GM23338 (cell line): ENCODE measurements at regions not wholly inside any gene's neighbourhood (a gene's known extent, or its start where the extent isn't known, plus 50 kb on each side); places are given as distances from the start of the nearest gene placed in this dataset.

Experiments
- ATAC-seq: fragments of 200-7000 bp; cut with Tn5 transposase; 3 replicates; pipeline ENCODE4 v1.9.1; 2020
- DNase-seq: peaks from one replicate; pipeline ENCODE4 v3.0.0-alpha.2; 2015; ENCODE audit warnings: low spot score
- H2AFZ ChIP-seq: fragments of 200-600 bp; sonication (generic); 2 replicates; pipeline ENCODE4 v1.8.0; 2016; ENCODE audit warnings: antibody characterized with exemption, mild to moderate bottlenecking, moderate library complexity
- H3F3A ChIP-seq: fragments of 200-600 bp; sonication (generic); replicated peaks from 2 replicates; pipeline ENCODE4 v1.8.0; 2017; ENCODE audit warnings: antibody characterized with exemption, mixed run types, low read depth
- H3K27ac ChIP-seq: fragments of 200-600 bp; sonication (generic); 2 replicates; pipeline ENCODE4 v1.6.1; 2016; ENCODE audit warnings: low read depth
- H3K27me3 ChIP-seq: fragments of 200-600 bp; sonication (generic); 2 replicates; pipeline ENCODE4 v1.8.0; 2016; ENCODE audit warnings: mild to moderate bottlenecking, mixed run types, moderate library complexity; ENCODE audit not compliant: insufficient read depth
- H3K36me3 ChIP-seq: fragments of 200-600 bp; sonication (generic); 2 replicates; pipeline ENCODE4 v1.8.0; 2016; ENCODE audit warnings: mild to moderate bottlenecking; ENCODE audit not compliant: insufficient read depth
- H3K4me1 ChIP-seq: fragments of 200-600 bp; sonication (generic); 2 replicates; pipeline ENCODE4 v1.8.0; 2016; ENCODE audit warnings: mild to moderate bottlenecking, moderate library complexity; ENCODE audit not compliant: insufficient read depth
- H3K4me2 ChIP-seq: fragments of 200-600 bp; sonication (generic); 2 replicates; pipeline ENCODE4 v1.7.1; 2017; ENCODE audit warnings: mixed run types
- H3K4me3 ChIP-seq: fragments of 200-600 bp; sonication (generic); 2 replicates; pipeline ENCODE4 v1.6.1; 2016; ENCODE audit warnings: mixed run types
- H3K79me2 ChIP-seq: fragments of 200-600 bp; sonication (generic); replicated peaks from 2 replicates; pipeline ENCODE4 v1.8.0; 2017; ENCODE audit warnings: mild to moderate bottlenecking; ENCODE audit not compliant: insufficient read depth
- H3K9me2 ChIP-seq: fragments of 200-600 bp; sonication (generic); 2 replicates; pipeline ENCODE4 v1.8.0; 2017; ENCODE audit not compliant: insufficient read depth
- H4K20me1 ChIP-seq: fragments of 200-600 bp; sonication (generic); replicated peaks from 2 replicates; pipeline ENCODE4 v1.8.0; 2017; ENCODE audit warnings: mild to moderate bottlenecking; ENCODE audit not compliant: insufficient read depth
- H3K27ac Mint-ChIP-seq: 2 replicates; pipeline ENCODE4 v1.8.0; 2020; ENCODE audit warnings: inconsistent platforms, mild to moderate bottlenecking, moderate library complexity, mixed read lengths
- H3K27me3 Mint-ChIP-seq: 3 replicates; pipeline ENCODE4 v1.8.0; 2022; ENCODE audit warnings: low read depth, mild to moderate bottlenecking, moderate library complexity, mixed read lengths, inconsistent platforms; ENCODE audit not compliant: insufficient read depth, poor library complexity
- H3K36me3 Mint-ChIP-seq: 3 replicates; pipeline ENCODE4 v1.8.0; 2021; ENCODE audit warnings: low read depth, mild to moderate bottlenecking, inconsistent platforms, moderate library complexity, mixed read lengths
- H3K4me1 Mint-ChIP-seq: 3 replicates; pipeline ENCODE4 v1.8.0; 2020; ENCODE audit warnings: mild to moderate bottlenecking, inconsistent platforms, mixed read lengths
- H3K4me3 Mint-ChIP-seq: 3 replicates; pipeline ENCODE4 v1.8.0; 2021; ENCODE audit warnings: moderate library complexity, mild to moderate bottlenecking, inconsistent platforms, mixed read lengths
- H3K9me3 Mint-ChIP-seq: 3 replicates; pipeline ENCODE4 v1.8.0; 2020; ENCODE audit warnings: moderate library complexity, mild to moderate bottlenecking, inconsistent platforms, mixed read lengths
- CREB1 ChIP-seq: fragments of 250-450 bp; sonication (Bioruptor Pico); IDR thresholded peaks from 2 replicates; pipeline ENCODE4 v1.5.0; 2020; ENCODE audit warnings: low read depth, mild to moderate bottlenecking, moderate library complexity
- EZH2 ChIP-seq: fragments of 200-600 bp; sonication (generic); IDR thresholded peaks from one replicate; pipeline ENCODE4 v1.8.0; 2017; ENCODE audit warnings: antibody characterized with exemption, mild to moderate bottlenecking, low read depth; ENCODE audit not compliant: unreplicated experiment
- EZH2phosphoT487 ChIP-seq: fragments of 200-600 bp; sonication (generic); IDR thresholded peaks from one replicate; pipeline ENCODE4 v1.8.1; 2018; ENCODE audit warnings: antibody characterized with exemption; ENCODE audit not compliant: unreplicated experiment
- JUNB ChIP-seq: IDR thresholded peaks from one replicate; pipeline ENCODE4 v1.6.1; 2016; ENCODE audit warnings: antibody characterized with exemption; ENCODE audit not compliant: unreplicated experiment
- NANOG ChIP-seq: IDR thresholded peaks from 2 replicates; pipeline ENCODE4 v1.6.1; 2016; ENCODE audit warnings: antibody characterized with exemption, borderline replicate concordance
- POLR2AphosphoS5 ChIP-seq: IDR thresholded peaks from 2 replicates; pipeline ENCODE4 v1.6.1; 2016; ENCODE audit warnings: antibody characterized with exemption, low read depth
- STAT1 ChIP-seq: IDR thresholded peaks from one replicate; pipeline ENCODE4 v1.6.1; 2016; ENCODE audit warnings: antibody characterized with exemption; ENCODE audit not compliant: unreplicated experiment
- ZNF114 ChIP-seq: fragments of 250-450 bp; sonication (Bioruptor Pico); IDR thresholded peaks from 2 replicates; pipeline ENCODE4 v1.5.0; 2020; ENCODE audit warnings: mild to moderate bottlenecking, moderate library complexity
- ZNF331 ChIP-seq: fragments of 250-450 bp; sonication (Bioruptor Pico); IDR thresholded peaks from 2 replicates; pipeline ENCODE4 v1.5.0; 2020; ENCODE audit warnings: low read depth, mild to moderate bottlenecking, moderate library complexity
- TF ChIP-seq, protein P1 (sequence below): IDR thresholded peaks from 2 replicates; pipeline ENCODE4 v1.6.1; 2016; ENCODE audit warnings: antibody characterized with exemption
- TF ChIP-seq, protein P2 (sequence below), 2 experiments: fragments of 200-600 bp in 1 of 2; sonication (generic) in 1 of 2; conservative IDR thresholded peaks; 2 replicates each; pipeline versions ENCODE4 v1.5.1 to v1.6.1; 2016 to 2017; ENCODE audit warnings: antibody characterized with exemption in 2 of 2, low read depth in 2 of 2, mild to moderate bottlenecking in 2 of 2, moderate library complexity in 1 of 2
- TF ChIP-seq, protein P3 (sequence below): IDR thresholded peaks from one replicate; pipeline ENCODE4 v1.6.1; 2018; ENCODE audit warnings: antibody characterized with exemption; ENCODE audit not compliant: unreplicated experiment

DNA sequence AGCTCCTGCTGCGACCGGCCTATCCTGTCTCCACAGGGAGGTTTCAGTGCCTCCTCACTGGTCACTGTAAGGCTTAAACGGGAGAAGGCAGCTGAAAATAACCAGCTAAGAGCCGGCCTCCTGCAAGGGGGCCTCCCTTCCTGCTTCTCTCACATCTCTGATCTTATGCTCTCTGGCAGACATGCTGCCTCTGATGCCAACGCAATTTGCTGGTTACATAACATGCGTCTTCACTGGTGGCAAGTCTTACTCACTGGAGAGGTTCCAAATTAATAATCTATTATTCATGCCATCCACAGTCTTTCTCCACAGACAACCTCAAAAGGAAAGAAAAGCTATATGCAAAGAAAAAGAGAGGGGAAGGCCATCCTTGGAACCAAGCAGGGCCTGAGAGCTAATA lies 91.8 kb upstream of the LRFN2 start:
- no peaks in the 10 kb centered on the region for H4K20me1 ChIP-seq
- no peak overlapping the region for H3K4me3 ChIP-seq
- peaks cover 4% of the 10 kb centered on the region for H3K27me3 Mint-ChIP-seq
- H3K79me2 ChIP-seq: no peaks in the 10 kb centered on the region
- no peaks in the 10 kb centered on the region for H3K9me2 ChIP-seq
- no peaks in the 10 kb centered on the region for H3K27me3 ChIP-seq
- H3K27ac Mint-ChIP-seq: no peak overlapping the region
- no peak overlapping the region for H3K4me3 Mint-ChIP-seq
- DNase-seq (no peak), ATAC-seq (no peak)
- TF ChIP-seq ZNF114 (no peak), STAT1 (no peak), ZNF331 (no peak), JUNB (no peak)
- TF ChIP-seq, protein P1, sequence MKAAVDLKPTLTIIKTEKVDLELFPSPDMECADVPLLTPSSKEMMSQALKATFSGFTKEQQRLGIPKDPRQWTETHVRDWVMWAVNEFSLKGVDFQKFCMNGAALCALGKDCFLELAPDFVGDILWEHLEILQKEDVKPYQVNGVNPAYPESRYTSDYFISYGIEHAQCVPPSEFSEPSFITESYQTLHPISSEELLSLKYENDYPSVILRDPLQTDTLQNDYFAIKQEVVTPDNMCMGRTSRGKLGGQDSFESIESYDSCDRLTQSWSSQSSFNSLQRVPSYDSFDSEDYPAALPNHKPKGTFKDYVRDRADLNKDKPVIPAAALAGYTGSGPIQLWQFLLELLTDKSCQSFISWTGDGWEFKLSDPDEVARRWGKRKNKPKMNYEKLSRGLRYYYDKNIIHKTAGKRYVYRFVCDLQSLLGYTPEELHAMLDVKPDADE: no peak
- no peaks in the 10 kb centered on the region for H3F3A ChIP-seq
- no peak overlapping the region for H3K27ac ChIP-seq
- H3K4me1 Mint-ChIP-seq: no peaks in the 10 kb centered on the region
- no peaks in the 10 kb centered on the region for H3K4me1 ChIP-seq
- H3K36me3 ChIP-seq: no peaks in the 10 kb centered on the region
- no peak overlapping the region for H3K4me2 ChIP-seq
- no peaks in the 10 kb centered on the region for H3K36me3 Mint-ChIP-seq
- no peaks in the 10 kb centered on the region; the same call in 2 of the 3 replicates for H3K9me3 Mint-ChIP-seq
- H2AFZ ChIP-seq: no peak overlapping the region

- ATAC-seq (no peak), DNase-seq (no peak)
- Histone ChIP-seq H3K9me2 (peaks cover 12% of the 10 kb centered on the region; the same call in 1 of the 2 replicates), H3K4me2 (no peak overlapping the region), H3K79me2 (no peaks in the 10 kb centered on the region), H3K27me3 (no peaks in the 10 kb centered on the region), H3K27ac (no peak overlapping the region), H3F3A (no peaks in the 10 kb centered on the region), H4K20me1 (no peaks in the 10 kb centered on the region), H3K4me3 (no peak overlapping the region), H3K4me1 (no peaks in the 10 kb centered on the region), H3K36me3 (no peaks in the 10 kb centered on the region), H2AFZ (no peak overlapping the region)
- Mint-ChIP-seq H3K4me1 (no peaks in the 10 kb centered on the region), H3K36me3 (no peaks in the 10 kb centered on the region), H3K9me3 (no peaks in the 10 kb centered on the region; the same call in 2 of the 3 replicates), H3K27me3 (no peaks in the 10 kb centered on the region), H3K27ac (no peak overlapping the region), H3K4me3 (no peak overlapping the region)
- TF ChIP-seq CREB1 (CRISPR knock-in tag) (no peak), ZNF114 (no peak), JUNB (no peak), EZH2 (no peak), EZH2phosphoT487 (no peak), ZNF331 (no peak), NANOG (no peak), POLR2AphosphoS5 (no peak)
- TF ChIP-seq, protein P1: no peak
- TF ChIP-seq, protein P2, sequence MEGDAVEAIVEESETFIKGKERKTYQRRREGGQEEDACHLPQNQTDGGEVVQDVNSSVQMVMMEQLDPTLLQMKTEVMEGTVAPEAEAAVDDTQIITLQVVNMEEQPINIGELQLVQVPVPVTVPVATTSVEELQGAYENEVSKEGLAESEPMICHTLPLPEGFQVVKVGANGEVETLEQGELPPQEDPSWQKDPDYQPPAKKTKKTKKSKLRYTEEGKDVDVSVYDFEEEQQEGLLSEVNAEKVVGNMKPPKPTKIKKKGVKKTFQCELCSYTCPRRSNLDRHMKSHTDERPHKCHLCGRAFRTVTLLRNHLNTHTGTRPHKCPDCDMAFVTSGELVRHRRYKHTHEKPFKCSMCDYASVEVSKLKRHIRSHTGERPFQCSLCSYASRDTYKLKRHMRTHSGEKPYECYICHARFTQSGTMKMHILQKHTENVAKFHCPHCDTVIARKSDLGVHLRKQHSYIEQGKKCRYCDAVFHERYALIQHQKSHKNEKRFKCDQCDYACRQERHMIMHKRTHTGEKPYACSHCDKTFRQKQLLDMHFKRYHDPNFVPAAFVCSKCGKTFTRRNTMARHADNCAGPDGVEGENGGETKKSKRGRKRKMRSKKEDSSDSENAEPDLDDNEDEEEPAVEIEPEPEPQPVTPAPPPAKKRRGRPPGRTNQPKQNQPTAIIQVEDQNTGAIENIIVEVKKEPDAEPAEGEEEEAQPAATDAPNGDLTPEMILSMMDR (conservative IDR thresholded peaks at IDR 0.05; ENCODE audit: low read depth in 2 of 2): no peak
- TF ChIP-seq, protein P3, sequence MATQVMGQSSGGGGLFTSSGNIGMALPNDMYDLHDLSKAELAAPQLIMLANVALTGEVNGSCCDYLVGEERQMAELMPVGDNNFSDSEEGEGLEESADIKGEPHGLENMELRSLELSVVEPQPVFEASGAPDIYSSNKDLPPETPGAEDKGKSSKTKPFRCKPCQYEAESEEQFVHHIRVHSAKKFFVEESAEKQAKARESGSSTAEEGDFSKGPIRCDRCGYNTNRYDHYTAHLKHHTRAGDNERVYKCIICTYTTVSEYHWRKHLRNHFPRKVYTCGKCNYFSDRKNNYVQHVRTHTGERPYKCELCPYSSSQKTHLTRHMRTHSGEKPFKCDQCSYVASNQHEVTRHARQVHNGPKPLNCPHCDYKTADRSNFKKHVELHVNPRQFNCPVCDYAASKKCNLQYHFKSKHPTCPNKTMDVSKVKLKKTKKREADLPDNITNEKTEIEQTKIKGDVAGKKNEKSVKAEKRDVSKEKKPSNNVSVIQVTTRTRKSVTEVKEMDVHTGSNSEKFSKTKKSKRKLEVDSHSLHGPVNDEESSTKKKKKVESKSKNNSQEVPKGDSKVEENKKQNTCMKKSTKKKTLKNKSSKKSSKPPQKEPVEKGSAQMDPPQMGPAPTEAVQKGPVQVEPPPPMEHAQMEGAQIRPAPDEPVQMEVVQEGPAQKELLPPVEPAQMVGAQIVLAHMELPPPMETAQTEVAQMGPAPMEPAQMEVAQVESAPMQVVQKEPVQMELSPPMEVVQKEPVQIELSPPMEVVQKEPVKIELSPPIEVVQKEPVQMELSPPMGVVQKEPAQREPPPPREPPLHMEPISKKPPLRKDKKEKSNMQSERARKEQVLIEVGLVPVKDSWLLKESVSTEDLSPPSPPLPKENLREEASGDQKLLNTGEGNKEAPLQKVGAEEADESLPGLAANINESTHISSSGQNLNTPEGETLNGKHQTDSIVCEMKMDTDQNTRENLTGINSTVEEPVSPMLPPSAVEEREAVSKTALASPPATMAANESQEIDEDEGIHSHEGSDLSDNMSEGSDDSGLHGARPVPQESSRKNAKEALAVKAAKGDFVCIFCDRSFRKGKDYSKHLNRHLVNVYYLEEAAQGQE: no peak
Observed at GRCh38 chr6:40674170-40674569, 87.0 kb upstream of the LRFN2 start.
